ENCODE measurements at regions not wholly inside any gene's neighbourhood (a gene's known extent, or its start where the extent isn't known, plus 50 kb on each side); places are given as distances from the start of the nearest gene placed in this dataset.

DNA sequence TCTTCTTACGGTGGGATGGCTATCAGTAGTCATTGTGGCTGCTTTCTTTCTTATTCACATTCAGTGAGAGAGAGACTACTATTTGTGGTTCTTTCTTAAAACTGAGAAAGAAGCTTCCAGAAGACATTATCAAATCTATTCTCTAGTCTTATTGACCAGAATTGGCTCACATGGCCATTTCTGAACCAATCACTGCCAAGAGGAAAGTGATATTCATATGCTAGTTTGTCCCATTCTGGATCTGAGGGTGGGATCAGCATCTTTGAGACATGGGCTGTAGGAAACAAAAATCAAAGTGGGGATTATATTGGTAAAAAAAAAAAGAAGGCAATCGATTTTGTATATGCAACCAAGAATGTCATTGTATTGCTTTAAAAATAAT lies 106.4 kb upstream of the RASGRP1 start:
- TF ChIP-seq MXI1 (IDR thresholded peaks at IDR 0.05; ENCODE audit: low read depth, low read length): no peak
- TF ChIP-seq FOSL2 (IDR thresholded peaks at IDR 0.05; ENCODE audit: borderline replicate concordance, low read depth): no peak
- no peak for TF ChIP-seq JUND (IDR thresholded peaks at IDR 0.05)
- TF ChIP-seq MEF2A (IDR thresholded peaks at IDR 0.05; ENCODE audit: borderline replicate concordance, low read depth): no peak
- TF ChIP-seq, protein P1, sequence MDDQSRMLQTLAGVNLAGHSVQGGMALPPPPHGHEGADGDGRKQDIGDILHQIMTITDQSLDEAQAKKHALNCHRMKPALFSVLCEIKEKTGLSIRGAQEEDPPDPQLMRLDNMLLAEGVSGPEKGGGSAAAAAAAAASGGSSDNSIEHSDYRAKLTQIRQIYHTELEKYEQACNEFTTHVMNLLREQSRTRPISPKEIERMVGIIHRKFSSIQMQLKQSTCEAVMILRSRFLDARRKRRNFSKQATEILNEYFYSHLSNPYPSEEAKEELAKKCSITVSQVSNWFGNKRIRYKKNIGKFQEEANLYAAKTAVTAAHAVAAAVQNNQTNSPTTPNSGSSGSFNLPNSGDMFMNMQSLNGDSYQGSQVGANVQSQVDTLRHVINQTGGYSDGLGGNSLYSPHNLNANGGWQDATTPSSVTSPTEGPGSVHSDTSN (IDR thresholded peaks at IDR 0.05): no peak
- TF ChIP-seq EZH2phosphoT487 (IDR thresholded peaks at IDR 0.05; ENCODE audit: borderline replicate concordance, low read depth): no peak
- TF ChIP-seq, protein P2, sequence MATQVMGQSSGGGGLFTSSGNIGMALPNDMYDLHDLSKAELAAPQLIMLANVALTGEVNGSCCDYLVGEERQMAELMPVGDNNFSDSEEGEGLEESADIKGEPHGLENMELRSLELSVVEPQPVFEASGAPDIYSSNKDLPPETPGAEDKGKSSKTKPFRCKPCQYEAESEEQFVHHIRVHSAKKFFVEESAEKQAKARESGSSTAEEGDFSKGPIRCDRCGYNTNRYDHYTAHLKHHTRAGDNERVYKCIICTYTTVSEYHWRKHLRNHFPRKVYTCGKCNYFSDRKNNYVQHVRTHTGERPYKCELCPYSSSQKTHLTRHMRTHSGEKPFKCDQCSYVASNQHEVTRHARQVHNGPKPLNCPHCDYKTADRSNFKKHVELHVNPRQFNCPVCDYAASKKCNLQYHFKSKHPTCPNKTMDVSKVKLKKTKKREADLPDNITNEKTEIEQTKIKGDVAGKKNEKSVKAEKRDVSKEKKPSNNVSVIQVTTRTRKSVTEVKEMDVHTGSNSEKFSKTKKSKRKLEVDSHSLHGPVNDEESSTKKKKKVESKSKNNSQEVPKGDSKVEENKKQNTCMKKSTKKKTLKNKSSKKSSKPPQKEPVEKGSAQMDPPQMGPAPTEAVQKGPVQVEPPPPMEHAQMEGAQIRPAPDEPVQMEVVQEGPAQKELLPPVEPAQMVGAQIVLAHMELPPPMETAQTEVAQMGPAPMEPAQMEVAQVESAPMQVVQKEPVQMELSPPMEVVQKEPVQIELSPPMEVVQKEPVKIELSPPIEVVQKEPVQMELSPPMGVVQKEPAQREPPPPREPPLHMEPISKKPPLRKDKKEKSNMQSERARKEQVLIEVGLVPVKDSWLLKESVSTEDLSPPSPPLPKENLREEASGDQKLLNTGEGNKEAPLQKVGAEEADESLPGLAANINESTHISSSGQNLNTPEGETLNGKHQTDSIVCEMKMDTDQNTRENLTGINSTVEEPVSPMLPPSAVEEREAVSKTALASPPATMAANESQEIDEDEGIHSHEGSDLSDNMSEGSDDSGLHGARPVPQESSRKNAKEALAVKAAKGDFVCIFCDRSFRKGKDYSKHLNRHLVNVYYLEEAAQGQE (IDR thresholded peaks at IDR 0.05; ENCODE audit: low read depth, low read length): no peak
- no peak for TF ChIP-seq GABPA (IDR thresholded peaks at IDR 0.05; ENCODE audit: low read depth)
- no peak for TF ChIP-seq EP300 (IDR thresholded peaks at IDR 0.05; ENCODE audit: borderline replicate concordance in 1 of 2, low read depth in 1 of 2, low read length in 1 of 2)
- no peak for TF ChIP-seq TAF1 (IDR thresholded peaks at IDR 0.05; ENCODE audit: borderline replicate concordance, low read depth, low read length)
- no peak for TF ChIP-seq TEAD4 (IDR thresholded peaks at IDR 0.05; ENCODE audit: borderline replicate concordance, insufficient read depth)
- no peak for TF ChIP-seq SMC3 (IDR thresholded peaks at IDR 0.05; ENCODE audit: low read depth, low read length)
- TF ChIP-seq ELF1 (IDR thresholded peaks at IDR 0.05): no peak
- TF ChIP-seq, protein P3, sequence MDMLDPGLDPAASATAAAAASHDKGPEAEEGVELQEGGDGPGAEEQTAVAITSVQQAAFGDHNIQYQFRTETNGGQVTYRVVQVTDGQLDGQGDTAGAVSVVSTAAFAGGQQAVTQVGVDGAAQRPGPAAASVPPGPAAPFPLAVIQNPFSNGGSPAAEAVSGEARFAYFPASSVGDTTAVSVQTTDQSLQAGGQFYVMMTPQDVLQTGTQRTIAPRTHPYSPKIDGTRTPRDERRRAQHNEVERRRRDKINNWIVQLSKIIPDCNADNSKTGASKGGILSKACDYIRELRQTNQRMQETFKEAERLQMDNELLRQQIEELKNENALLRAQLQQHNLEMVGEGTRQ (IDR thresholded peaks at IDR 0.05; ENCODE audit: borderline replicate concordance, low read depth, low read length): no peak
- H3K27ac ChIP-seq (ENCODE audit: low read depth in 2 of 2, low read length in 1 of 2): no peak overlapping the region
- POLR2A ChIA-PET: no interaction called here

More for the DNA sequence above, 106.4 kb upstream of the RASGRP1 start:
- H3K27me3 ChIP-seq (ENCODE audit: insufficient read depth): peaks cover 13% of the 10 kb centered on the region; the same call in 1 of the 2 replicates
- no peak overlapping the region for H3K9ac ChIP-seq
- no peaks in the 10 kb centered on the region for H3K9me3 ChIP-seq
- H3K4me2 ChIP-seq: no peak overlapping the region
- H2AFZ ChIP-seq (ENCODE audit: low read depth): no peak overlapping the region
- H3F3A ChIP-seq (replicated peaks; ENCODE audit: insufficient read depth): no peaks in the 10 kb centered on the region
- H3K36me3 ChIP-seq (replicated peaks in 1 of 2; ENCODE audit: control insufficient read depth in 1 of 2, insufficient read depth in 2 of 2, low read length in 1 of 2): no peaks in the 10 kb centered on the region
- H3K9me2 ChIP-seq: no peaks in the 10 kb centered on the region
- CTCF ChIA-PET: interaction anchor here (2.3 kb wide), 1 partner anchor 19 kb away, joined by 6 read pairs; no protein-coding TSS in a partner anchor
- WGBS (ENCODE audit: low lambda C conversion rate): 69% methylated on average over 2 of the region's 2 CpGs
- H3K4me3 ChIP-seq (ENCODE audit: low read depth in 2 of 2, low read length in 1 of 2): no peak overlapping the region
- peaks cover 0 to 5% of the 10 kb centered on the region in 2 experiments; a peak in 2 of 4 replicates for H3K4me1 ChIP-seq (ENCODE audit: control insufficient read depth in 1 of 2, insufficient read depth in 2 of 2, low read depth in 1 of 2, low read length in 1 of 2)
- no peak for DNase-seq
- no peaks in the 10 kb centered on the region for H4K20me1 ChIP-seq (ENCODE audit: insufficient read depth)
- no peaks in the 10 kb centered on the region for H3K79me2 ChIP-seq (ENCODE audit: insufficient read depth)

All from SK-N-SH (cell line).